ENCODE measurements at regions not wholly inside any gene's neighbourhood (a gene's known extent, or its start where the extent isn't known, plus 50 kb on each side); places are given as distances from the start of the nearest gene placed in this dataset.

DNA sequence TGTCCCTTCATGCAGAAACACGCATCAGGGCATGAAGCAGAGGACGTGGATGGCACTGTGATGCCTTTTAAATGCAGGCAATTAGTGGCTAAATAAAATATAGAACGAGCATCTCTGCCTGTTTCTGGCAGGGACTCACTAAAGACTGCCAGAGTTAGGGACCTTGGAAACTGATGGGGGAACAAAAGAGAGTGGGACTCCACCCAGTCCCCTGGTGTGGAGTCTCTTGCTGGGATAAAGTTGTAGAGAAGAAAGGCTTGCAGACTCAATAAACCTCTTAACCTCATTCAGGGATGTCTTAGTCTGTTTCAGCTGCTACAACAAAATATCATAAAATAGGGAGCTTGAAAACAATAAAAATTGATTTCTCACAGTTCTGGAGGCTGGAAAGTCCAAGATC is 87.6 kb upstream of the ARAP3 start:
- no peak for TF ChIP-seq GATA2 (IDR thresholded peaks at IDR 0.05; ENCODE audit: low read depth, low read length)
- TF ChIP-seq GATA3 (IDR thresholded peaks at IDR 0.05; ENCODE audit: low read depth, low read length), result no peak

GRCh38 chr5:141767671-141768070 is 85.6 kb upstream of the ARAP3 start:
- no peak for TF ChIP-seq GATA2 (IDR thresholded peaks at IDR 0.05; ENCODE audit: low read depth, low read length)
- no peak for TF ChIP-seq GATA3 (IDR thresholded peaks at IDR 0.05; ENCODE audit: low read depth, low read length)

DNA sequence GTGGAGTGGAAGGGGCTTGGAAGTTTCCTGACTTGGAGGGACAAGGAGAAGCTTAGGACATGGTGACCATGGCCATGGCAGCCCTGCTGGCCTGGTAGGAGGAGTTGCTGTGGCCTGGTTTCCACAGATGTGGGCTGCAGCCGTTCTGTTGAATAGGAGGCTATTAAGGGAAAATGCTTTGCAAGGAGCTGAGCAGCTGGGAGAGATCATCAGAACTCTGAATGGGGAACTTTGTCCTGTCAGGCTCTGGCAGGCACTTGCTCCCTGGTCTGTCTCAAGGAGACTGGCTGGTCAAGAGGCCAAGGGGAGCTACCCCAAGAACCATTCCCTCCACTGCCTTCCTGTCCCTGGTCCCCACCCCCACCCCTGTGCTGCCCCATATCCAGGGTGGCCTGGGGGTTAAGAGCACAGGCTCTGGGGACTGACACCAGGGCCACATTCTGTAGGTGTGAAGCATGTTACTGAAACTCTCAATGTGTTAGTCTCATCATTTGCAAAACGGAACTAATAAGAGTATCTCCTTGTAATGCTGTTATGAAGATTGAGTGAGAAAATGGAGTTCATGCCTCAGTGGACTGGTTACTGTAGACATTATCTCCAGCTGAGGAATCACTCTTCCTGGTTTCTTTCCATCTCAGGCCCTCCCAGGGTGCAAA is 84.0 kb upstream of the ARAP3 start:
- TF ChIP-seq GATA3 (IDR thresholded peaks at IDR 0.05; ENCODE audit: low read depth, low read length) (no peak), GATA2 (IDR thresholded peaks at IDR 0.05; ENCODE audit: low read depth, low read length) (no peak)

- no peak for TF ChIP-seq GATA3 (IDR thresholded peaks at IDR 0.05; ENCODE audit: low read depth, low read length)
- no peak for TF ChIP-seq GATA2 (IDR thresholded peaks at IDR 0.05; ENCODE audit: low read depth, low read length)
Observed at GRCh38 chr5:141763541-141763940, 81.5 kb upstream of the ARAP3 start.

GRCh38 chr5:141762790-141763368 is 80.8 kb upstream of the ARAP3 start:
- TF ChIP-seq GATA2 (IDR thresholded peaks at IDR 0.05; ENCODE audit: low read depth, low read length) (no peak), GATA3 (IDR thresholded peaks at IDR 0.05; ENCODE audit: low read depth, low read length) (no peak)

GRCh38 chr5:141762316-141762715 is 80.3 kb upstream of the ARAP3 start:
- TF ChIP-seq GATA3 (IDR thresholded peaks at IDR 0.05; ENCODE audit: low read depth, low read length), result no peak
- no peak for TF ChIP-seq GATA2 (IDR thresholded peaks at IDR 0.05; ENCODE audit: low read depth, low read length)

DNA sequence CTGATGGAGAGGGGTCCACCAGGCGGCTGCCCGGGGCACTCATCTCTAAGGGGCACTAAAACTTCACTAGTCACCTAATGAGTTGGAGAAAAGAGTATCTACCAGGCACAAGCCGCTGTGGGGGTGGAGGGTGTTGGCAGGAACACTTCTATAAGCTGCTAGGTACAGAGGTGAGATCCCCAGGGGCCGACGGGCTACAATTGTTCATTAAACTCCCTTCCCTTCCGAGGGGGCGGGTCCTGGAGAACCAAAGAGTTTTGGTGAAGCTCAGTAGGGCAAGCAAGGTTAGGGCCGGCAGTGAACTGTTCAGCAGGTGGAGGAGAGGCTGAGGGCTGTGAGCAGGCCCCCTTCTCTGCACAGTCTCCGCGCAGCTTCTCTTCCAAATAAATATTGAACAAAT is 78.7 kb upstream of the ARAP3 start:
- TF ChIP-seq GATA2 (IDR thresholded peaks at IDR 0.05; ENCODE audit: low read depth, low read length), result no peak
- TF ChIP-seq GATA3 (IDR thresholded peaks at IDR 0.05; ENCODE audit: low read depth, low read length), result no peak

DNA sequence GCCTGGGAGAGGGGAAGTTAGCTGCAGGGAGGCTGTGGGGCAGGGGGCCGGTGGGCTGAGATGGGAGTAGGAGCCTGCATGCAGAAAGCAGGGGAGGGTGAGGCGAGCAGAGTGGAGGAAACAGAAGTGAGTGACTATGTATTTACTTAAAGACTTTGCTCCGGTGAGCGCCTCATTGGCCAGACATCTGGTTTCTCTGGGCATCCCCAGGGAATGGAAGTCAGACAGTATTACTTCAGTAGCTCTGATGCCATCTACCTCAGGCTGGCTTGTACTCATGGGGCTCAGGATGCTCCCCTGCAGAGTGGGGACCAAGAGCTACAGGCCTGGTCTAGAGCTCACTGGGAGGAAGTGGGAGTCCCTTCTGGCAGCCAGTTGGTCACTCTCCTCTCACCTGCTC is 78.2 kb upstream of the ARAP3 start:
- TF ChIP-seq GATA2 (IDR thresholded peaks at IDR 0.05; ENCODE audit: low read depth, low read length) (no peak), GATA3 (IDR thresholded peaks at IDR 0.05; ENCODE audit: low read depth, low read length) (no peak)

DNA sequence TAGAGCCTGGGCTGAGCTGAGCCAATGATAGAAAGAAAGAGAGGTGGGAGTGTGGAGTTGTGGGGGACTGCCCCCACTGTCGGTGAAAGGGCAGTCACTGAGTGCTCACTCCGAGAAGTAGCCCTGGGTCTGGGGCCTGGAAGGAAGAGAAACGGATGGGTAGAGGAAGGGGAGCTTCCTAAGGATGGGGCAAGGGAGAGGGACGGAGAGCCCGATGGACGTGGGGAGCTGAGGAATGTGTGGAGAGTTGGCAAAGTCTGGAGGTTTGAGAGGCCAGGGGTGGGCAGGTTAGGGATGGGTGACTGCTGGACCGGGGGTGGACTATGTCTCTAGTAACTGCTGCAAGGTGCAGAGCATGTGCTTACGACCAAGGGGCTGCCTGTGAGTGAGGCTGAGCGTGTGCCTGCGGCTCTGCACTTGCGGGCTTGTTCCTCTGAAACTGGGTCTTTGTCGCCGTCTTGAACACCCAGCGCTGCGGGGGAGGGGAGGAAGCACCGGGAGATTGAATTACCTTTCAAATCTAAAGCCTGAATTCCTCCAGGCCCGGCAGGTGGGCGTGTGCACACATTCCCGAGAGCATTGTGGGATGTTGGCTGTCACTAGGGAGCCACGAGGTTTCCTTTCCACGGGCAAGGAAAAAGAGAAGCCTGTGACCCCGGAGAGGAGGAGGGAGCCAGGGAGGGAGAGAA is 76.4 kb upstream of the ARAP3 start:
- TF ChIP-seq GATA2 (IDR thresholded peaks at IDR 0.05; ENCODE audit: low read depth, low read length) (no peak), GATA3 (IDR thresholded peaks at IDR 0.05; ENCODE audit: low read depth, low read length) (no peak)

DNA sequence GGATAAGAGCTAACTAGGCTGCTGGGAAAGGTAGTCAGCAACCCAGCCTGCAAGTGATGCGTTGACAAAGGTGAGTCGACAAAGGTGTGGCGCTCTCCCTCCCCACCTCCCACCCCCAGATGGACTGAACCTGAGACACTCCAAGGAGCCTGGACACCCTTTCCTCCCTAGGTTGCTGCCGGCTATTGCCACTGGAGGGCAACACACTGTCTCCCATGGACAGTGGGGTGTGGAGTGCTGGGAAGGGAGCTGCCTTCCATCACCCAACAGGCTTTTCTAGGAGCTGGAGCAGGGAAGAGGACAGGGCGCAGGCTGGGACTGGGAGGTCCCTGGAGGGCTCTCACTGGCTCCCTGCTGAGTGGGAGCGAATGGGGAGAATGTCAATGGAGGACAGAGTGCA is 75.4 kb upstream of the ARAP3 start:
- TF ChIP-seq GATA2 (IDR thresholded peaks at IDR 0.05; ENCODE audit: low read depth, low read length) (no peak), GATA3 (IDR thresholded peaks at IDR 0.05; ENCODE audit: low read depth, low read length) (no peak)

- TF ChIP-seq GATA2 (IDR thresholded peaks at IDR 0.05; ENCODE audit: low read depth, low read length) (no peak), GATA3 (IDR thresholded peaks at IDR 0.05; ENCODE audit: low read depth, low read length) (no peak)
Observed at GRCh38 chr5:141756196-141756595, 74.2 kb upstream of the ARAP3 start.

- no peak for TF ChIP-seq GATA2 (IDR thresholded peaks at IDR 0.05; ENCODE audit: low read depth, low read length)
- TF ChIP-seq GATA3 (IDR thresholded peaks at IDR 0.05; ENCODE audit: low read depth, low read length), result no peak
Observed at GRCh38 chr5:141753971-141754713, 72.1 kb upstream of the ARAP3 start.

DNA sequence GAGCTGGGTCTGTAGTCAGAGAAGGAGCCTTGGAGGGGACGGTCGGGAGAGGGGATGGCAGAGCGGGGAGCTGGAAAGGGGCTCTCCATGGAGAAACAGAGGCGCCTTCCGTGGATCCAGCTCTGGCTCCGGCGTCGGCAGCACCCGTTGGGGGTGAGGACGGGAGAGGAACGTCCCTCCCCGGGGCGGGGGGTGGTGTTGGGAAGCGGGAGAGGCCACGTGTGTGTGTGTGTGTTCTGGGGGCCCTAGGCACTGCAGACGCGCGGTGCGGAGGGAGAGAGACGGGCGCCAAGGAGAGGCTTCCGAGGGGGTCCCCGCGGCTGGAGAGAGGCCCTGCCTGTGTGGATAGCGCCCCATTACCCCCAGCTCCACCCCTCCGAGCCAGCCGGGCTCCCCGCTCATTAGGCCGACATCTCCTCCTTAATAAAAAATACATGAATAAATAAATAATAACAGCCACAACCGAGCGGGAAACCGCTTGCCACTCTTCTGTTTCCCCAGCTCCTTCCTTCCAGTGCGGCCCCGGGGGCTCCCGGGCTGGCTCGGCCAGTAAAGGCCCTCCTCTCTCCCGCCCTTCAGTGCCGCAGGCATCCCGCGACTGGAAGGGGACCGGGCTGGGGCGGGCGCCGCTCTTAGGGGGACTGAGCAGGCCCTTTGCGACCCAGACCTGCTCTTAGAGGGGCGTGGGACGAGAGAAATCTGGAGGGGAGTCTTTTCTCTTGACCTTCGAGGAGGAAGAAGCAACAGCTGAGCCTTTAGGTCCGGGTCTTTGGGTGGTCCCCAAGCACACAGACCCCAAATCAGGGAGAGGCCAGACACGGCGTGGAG is 71.3 kb upstream of the ARAP3 start:
- TF ChIP-seq GATA3 (IDR thresholded peaks at IDR 0.05; ENCODE audit: low read depth, low read length) (no peak), GATA2 (IDR thresholded peaks at IDR 0.05; ENCODE audit: low read depth, low read length) (no peak)

Measured in SH-SY5Y (cell line).